GM10266 (cell line): ENCODE measurements at regions not wholly inside any gene's neighbourhood (a gene's known extent, or its start where the extent isn't known, plus 50 kb on each side); places are given as distances from the start of the nearest gene placed in this dataset.

Experiments used
- DNase-seq: peaks from one replicate; pipeline ENCODE4 v3.0.0; 2012; ENCODE audit errors: extremely low spot score
- TF ChIP-seq, protein P1 (sequence below): IDR thresholded peaks from 2 replicates; pipeline ENCODE4 v1.5.1; 2012; ENCODE audit warnings: mild to moderate bottlenecking, low read depth; ENCODE audit not compliant: control insufficient read depth, insufficient read depth; ENCODE audit errors: missing control alignments

DNA sequence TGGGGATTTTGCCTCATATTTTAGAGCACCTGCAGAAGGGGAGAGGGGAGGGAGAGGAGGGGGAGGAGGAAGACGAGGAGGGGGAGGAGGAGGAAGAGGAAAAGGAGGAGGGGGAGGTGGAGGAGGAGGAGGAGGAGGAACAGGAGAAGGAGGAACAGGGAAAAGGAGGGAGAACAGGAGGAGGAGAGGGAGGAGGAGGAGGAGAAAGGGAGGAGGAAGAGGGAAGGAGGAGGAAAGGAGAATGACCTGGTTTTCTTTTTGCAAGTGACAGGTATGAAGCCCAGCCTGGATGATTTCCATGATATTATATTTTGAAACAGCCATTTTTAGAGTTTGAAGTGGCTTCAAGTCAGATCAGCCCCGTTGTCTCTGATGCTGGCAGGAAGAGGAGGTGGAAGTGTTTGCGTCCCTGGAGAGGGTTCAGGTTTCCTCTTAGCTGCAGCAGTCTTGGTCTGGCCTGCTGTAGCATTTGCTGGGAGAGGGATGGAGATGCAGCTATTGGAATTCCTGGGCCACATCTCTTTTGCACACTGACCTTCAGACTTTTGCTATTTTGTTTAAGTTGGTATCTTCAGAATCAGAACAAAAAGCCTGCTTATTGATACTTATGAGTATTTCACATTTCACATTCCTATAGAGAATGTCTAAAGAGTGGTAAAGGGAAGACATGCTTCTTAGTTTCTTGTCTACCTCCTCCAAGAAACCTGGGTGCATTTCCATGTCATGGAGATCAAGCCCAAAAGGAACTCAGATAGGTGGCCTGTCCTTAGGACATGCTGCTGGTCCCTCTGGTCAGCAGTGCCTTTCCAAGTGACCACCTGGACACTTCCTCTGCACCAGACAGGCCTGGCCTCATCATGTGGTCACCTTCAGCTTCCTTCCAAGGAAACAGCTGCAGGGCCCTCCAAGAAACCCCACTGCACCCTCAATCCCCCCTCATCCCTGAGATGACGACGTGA, 54.3 kb upstream of the IYD start:
- TF ChIP-seq, protein P1, sequence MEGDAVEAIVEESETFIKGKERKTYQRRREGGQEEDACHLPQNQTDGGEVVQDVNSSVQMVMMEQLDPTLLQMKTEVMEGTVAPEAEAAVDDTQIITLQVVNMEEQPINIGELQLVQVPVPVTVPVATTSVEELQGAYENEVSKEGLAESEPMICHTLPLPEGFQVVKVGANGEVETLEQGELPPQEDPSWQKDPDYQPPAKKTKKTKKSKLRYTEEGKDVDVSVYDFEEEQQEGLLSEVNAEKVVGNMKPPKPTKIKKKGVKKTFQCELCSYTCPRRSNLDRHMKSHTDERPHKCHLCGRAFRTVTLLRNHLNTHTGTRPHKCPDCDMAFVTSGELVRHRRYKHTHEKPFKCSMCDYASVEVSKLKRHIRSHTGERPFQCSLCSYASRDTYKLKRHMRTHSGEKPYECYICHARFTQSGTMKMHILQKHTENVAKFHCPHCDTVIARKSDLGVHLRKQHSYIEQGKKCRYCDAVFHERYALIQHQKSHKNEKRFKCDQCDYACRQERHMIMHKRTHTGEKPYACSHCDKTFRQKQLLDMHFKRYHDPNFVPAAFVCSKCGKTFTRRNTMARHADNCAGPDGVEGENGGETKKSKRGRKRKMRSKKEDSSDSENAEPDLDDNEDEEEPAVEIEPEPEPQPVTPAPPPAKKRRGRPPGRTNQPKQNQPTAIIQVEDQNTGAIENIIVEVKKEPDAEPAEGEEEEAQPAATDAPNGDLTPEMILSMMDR = no peak
- DNase-seq = no peak

DNA sequence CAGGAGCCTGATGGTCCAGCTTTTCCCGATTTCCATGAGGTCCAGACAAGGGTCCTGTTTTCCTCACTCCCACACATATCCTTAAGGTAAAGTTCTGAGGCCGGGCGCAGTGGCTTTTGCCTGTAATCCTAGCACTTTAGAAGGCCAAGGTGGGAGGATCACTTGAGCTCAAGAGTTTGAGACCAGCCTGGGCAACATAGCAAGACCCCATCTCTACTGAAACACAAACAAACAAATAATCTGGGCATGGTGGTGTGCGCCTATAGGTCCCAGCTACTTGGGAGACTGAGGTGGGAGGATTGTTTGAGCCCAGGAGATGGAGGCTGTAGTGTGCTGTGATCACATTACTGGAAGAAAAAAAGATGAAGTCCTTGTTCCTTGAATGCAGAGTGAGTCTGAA, 53.2 kb upstream of the IYD start:
- TF ChIP-seq, protein P1 = no peak
- no peak for DNase-seq

DNA sequence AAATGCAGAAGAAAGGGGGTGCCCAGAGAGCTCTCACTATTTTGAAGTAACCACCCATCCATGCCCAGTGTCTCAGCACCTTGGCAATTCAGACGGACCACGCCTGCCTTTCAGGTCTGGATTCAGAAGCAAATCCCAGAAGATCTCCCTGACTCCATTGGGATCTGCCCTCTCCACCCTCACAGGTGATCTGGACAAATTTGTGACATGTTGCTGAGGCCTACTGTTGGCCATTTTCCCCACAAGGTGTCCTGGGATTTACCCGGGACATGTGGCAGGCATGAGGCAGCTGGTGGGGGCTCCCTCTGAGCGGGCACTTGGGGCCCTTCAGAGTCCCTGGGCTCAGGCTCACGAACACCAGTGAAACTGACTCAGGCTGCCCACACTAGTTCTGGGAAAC, 51.9 kb upstream of the IYD start:
- TF ChIP-seq, protein P1 = no peak
- DNase-seq = no peak
